Mesothelial cell of epicardium (in vitro differentiated cells): ENCODE measurements at regions not wholly inside any gene's neighbourhood (a gene's known extent, or its start where the extent isn't known, plus 50 kb on each side); places are given as distances from the start of the nearest gene placed in this dataset.

Experiments used
- DNase-seq, 2 experiments: peaks; one replicate each; pipeline ENCODE4 v3.0.0; 2021; ENCODE audit warnings: low spot score in 2 of 2; ENCODE audit not compliant: unreplicated experiment in 2 of 2
- H3K27ac Mint-ChIP-seq: 2 replicates; pipeline ENCODE4 v1.8.0; 2021; ENCODE audit warnings: mixed read lengths
- H3K27me3 Mint-ChIP-seq: 2 replicates; pipeline ENCODE4 v1.8.0; 2021; ENCODE audit warnings: low read depth, mixed read lengths
- H3K36me3 Mint-ChIP-seq: 2 replicates; pipeline ENCODE4 v1.8.0; 2021; ENCODE audit warnings: mixed read lengths
- H3K4me1 Mint-ChIP-seq: 2 replicates; pipeline ENCODE4 v1.8.0; 2021; ENCODE audit warnings: mixed read lengths
- H3K4me3 Mint-ChIP-seq: 2 replicates; pipeline ENCODE4 v1.8.0; 2021; ENCODE audit warnings: mild to moderate bottlenecking, moderate library complexity, mixed read lengths
- H3K9me3 Mint-ChIP-seq: 2 replicates; pipeline ENCODE4 v1.8.0; 2021; ENCODE audit warnings: mixed read lengths
- CTCF ChIP-seq: fragments of 200-600 bp; sonication (generic); IDR thresholded peaks from one replicate; pipeline ENCODE4 v1.5.0; 2021; ENCODE audit warnings: antibody characterized with exemption; ENCODE audit not compliant: unreplicated experiment

DNA sequence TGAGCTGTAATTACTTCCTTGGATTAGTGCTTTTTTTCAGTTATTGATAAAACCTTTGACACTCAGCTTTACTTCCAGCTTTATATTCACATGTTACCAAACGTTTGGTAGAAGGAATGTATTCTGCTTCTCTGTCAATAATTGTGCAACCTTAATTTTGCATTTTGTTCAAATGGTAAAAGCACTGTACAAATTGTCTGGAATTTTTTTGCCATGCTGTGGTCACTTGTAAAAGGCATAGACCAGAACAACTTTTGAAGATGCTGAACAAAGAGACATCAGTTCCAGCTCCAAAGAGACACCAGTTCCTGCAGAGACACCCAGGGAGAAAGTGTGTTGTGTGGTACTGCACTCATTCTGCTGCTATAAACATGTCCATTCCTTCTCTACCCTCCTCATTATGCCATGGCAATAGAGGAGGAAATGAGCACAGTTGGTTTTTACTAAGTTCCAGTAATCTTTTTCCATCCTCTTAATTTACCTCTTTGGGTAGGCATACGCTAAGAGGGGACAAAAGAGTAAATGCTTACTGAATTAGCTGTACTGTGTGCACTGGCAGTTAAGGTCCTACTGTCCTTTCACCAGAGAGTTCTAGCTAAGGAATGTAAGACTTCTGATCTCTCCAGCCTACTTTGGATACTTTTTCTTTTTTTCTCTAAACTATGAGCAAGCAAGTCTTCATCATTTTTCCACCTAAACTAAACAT, 387.4 kb downstream of the FGF10 start:
- no peak for DNase-seq
- Mint-ChIP-seq H3K27ac (no peak overlapping the region), H3K4me3 (no peak overlapping the region), H3K9me3 (peaks cover 12% of the 10 kb centered on the region), H3K27me3 (no peaks in the 10 kb centered on the region), H3K36me3 (no peaks in the 10 kb centered on the region), H3K4me1 (no peaks in the 10 kb centered on the region)
- no peak for TF ChIP-seq CTCF

- no peak for TF ChIP-seq CTCF
- Mint-ChIP-seq H3K27ac (no peak overlapping the region), H3K9me3 (peaks cover 8% of the 10 kb centered on the region), H3K4me3 (no peak overlapping the region), H3K27me3 (no peaks in the 10 kb centered on the region), H3K36me3 (no peaks in the 10 kb centered on the region), H3K4me1 (no peaks in the 10 kb centered on the region)
- DNase-seq = no peak
These were observed 388.0 kb downstream of the FGF10 start for GRCh38 chr5:44001236-44001635.

GRCh38 chr5:43997647-43998272, 391.5 kb downstream of the FGF10 start:
- no peaks in the 10 kb centered on the region for H3K36me3 Mint-ChIP-seq

GRCh38 chr5:43996221-43996620, 393.0 kb downstream of the FGF10 start:
- no peak overlapping the region for H3K27ac Mint-ChIP-seq
- no peak for DNase-seq
- H3K27me3 Mint-ChIP-seq = no peaks in the 10 kb centered on the region

More at GRCh38 chr5:43997647-43998272, 391.5 kb downstream of the FGF10 start:
- H3K27me3 Mint-ChIP-seq = no peaks in the 10 kb centered on the region
- H3K9me3 Mint-ChIP-seq = no peaks in the 10 kb centered on the region
- TF ChIP-seq CTCF = no peak
- no peaks in the 10 kb centered on the region for H3K4me1 Mint-ChIP-seq
- no peak for DNase-seq
- no peak overlapping the region for H3K27ac Mint-ChIP-seq
- no peak overlapping the region for H3K4me3 Mint-ChIP-seq

GRCh38 chr5:43994352-43994708, 391.4 kb downstream of the NNT start:
- Mint-ChIP-seq H3K27me3 (no peaks in the 10 kb centered on the region), H3K36me3 (no peaks in the 10 kb centered on the region), H3K27ac (no peak overlapping the region), H3K4me3 (no peak overlapping the region), H3K9me3 (no peaks in the 10 kb centered on the region), H3K4me1 (no peaks in the 10 kb centered on the region)
- no peak for TF ChIP-seq CTCF
- no peak for DNase-seq

More at GRCh38 chr5:43996221-43996620, 393.0 kb downstream of the FGF10 start:
- Mint-ChIP-seq H3K9me3 (no peaks in the 10 kb centered on the region), H3K36me3 (no peaks in the 10 kb centered on the region), H3K4me3 (no peak overlapping the region), H3K4me1 (no peaks in the 10 kb centered on the region)
- no peak for TF ChIP-seq CTCF
